Neuronal stem cell (in vitro differentiated cells): ENCODE measurements at regions not wholly inside any gene's neighbourhood (a gene's known extent, or its start where the extent isn't known, plus 50 kb on each side); places are given as distances from the start of the nearest gene placed in this dataset.

ENCODE experiments used
- DNase-seq: peaks from one replicate; pipeline ENCODE4 v3.0.0-alpha.2; 2013; ENCODE audit warnings: low spot score
- H2AFZ ChIP-seq: one replicate; pipeline ENCODE4 v1.6.1; 2013; ENCODE audit warnings: mild to moderate bottlenecking, low read length, inconsistent platforms
- H2AK5ac ChIP-seq: 2 replicates; pipeline ENCODE4 v1.6.1; 2013; ENCODE audit warnings: low read depth, mild to moderate bottlenecking, inconsistent platforms, low read length, moderate library complexity, mixed read lengths
- H2BK120ac ChIP-seq: 2 replicates; pipeline ENCODE4 v1.6.1; 2013; ENCODE audit warnings: low read depth, mild to moderate bottlenecking, inconsistent platforms, low read length, moderate library complexity, mixed read lengths
- H2BK12ac ChIP-seq: one replicate; pipeline ENCODE4 v1.6.1; 2013; ENCODE audit warnings: low read length, inconsistent platforms
- H2BK15ac ChIP-seq: 2 replicates; pipeline ENCODE4 v1.6.1; 2013; ENCODE audit warnings: mild to moderate bottlenecking, low read length, inconsistent platforms, mixed read lengths
- H2BK5ac ChIP-seq: one replicate; pipeline ENCODE4 v1.6.1; 2013; ENCODE audit warnings: inconsistent platforms, mild to moderate bottlenecking, low read length, moderate library complexity
- H3K14ac ChIP-seq: one replicate; pipeline ENCODE4 v1.6.1; 2013; ENCODE audit warnings: low read length, inconsistent platforms
- H3K18ac ChIP-seq: 2 replicates; pipeline ENCODE4 v1.6.1; 2013; ENCODE audit warnings: low read length, inconsistent platforms
- H3K23ac ChIP-seq: 2 replicates; pipeline ENCODE4 v1.6.1; 2013; ENCODE audit warnings: low read depth, mild to moderate bottlenecking, mixed read lengths, low read length, inconsistent platforms; ENCODE audit not compliant: poor library complexity
- H3K27ac ChIP-seq: replicated peaks from 3 replicates; pipeline ENCODE4 v1.5.1; 2013; ENCODE audit warnings: low read length, inconsistent platforms
- H3K27me3 ChIP-seq, 3 experiments: 2 replicates each; pipeline ENCODE4 v1.6.1; 2013; ENCODE audit warnings: low read length in 3 of 3, mild to moderate bottlenecking in 2 of 3, inconsistent platforms in 1 of 3, low read depth in 1 of 3, mixed read lengths in 1 of 3, moderate library complexity in 1 of 3; ENCODE audit not compliant: control insufficient read depth in 3 of 3, insufficient read depth in 3 of 3
- H3K36me3 ChIP-seq, 2 donors: replicated peaks in 1 of 2; 2 replicates each; pipeline ENCODE4 v1.6.1; 2013; ENCODE audit warnings: low read length in 2 of 2; ENCODE audit not compliant: control insufficient read depth in 2 of 2, insufficient read depth in 2 of 2
- H3K4ac ChIP-seq: 2 replicates; pipeline ENCODE4 v1.6.1; 2013; ENCODE audit warnings: inconsistent platforms, mild to moderate bottlenecking, low read length, moderate library complexity
- H3K4me1 ChIP-seq, 2 donors: 1 replicate in 1 of 2; 2 replicates in 1 of 2; pipeline ENCODE4 v1.6.1; 2013; ENCODE audit warnings: low read length in 2 of 2, low read depth in 1 of 2; ENCODE audit not compliant: control insufficient read depth in 2 of 2, insufficient read depth in 1 of 2
- H3K4me2 ChIP-seq: one replicate; pipeline ENCODE4 v1.6.1; 2013; ENCODE audit warnings: mild to moderate bottlenecking, low read length, inconsistent platforms; ENCODE audit not compliant: insufficient read depth, poor library complexity, severe bottlenecking
- H3K4me3 ChIP-seq, 2 donors: 2 replicates each; pipeline ENCODE4 v1.5.1; 2013; ENCODE audit warnings: low read length in 2 of 2, mild to moderate bottlenecking in 2 of 2, inconsistent platforms in 1 of 2, moderate library complexity in 1 of 2
- H3K79me1 ChIP-seq: one replicate; pipeline ENCODE4 v1.6.1; 2013; ENCODE audit warnings: low read depth, mild to moderate bottlenecking, inconsistent platforms, low read length, moderate library complexity
- H3K9ac ChIP-seq: one replicate; pipeline ENCODE4 v1.6.1; 2013; ENCODE audit warnings: mild to moderate bottlenecking, low read depth, low read length, inconsistent platforms; ENCODE audit not compliant: poor library complexity
- H3K9me3 ChIP-seq, 2 donors: replicated peaks in 1 of 2; 2 replicates each; pipeline versions ENCODE3 to v1.6.1; 2013; ENCODE audit warnings: low read length in 2 of 2, mild to moderate bottlenecking in 2 of 2, inconsistent platforms in 1 of 2, low read depth in 1 of 2, mixed read lengths in 1 of 2, moderate library complexity in 1 of 2; ENCODE audit not compliant: control insufficient read depth in 2 of 2, insufficient read depth in 1 of 2
- H4K8ac ChIP-seq: one replicate; pipeline ENCODE4 v1.6.1; 2013; ENCODE audit warnings: low read depth, mild to moderate bottlenecking, inconsistent platforms, low read length, moderate library complexity
- H4K91ac ChIP-seq: one replicate; pipeline ENCODE4 v1.6.1; 2013; ENCODE audit warnings: low read length, low read depth, mild to moderate bottlenecking, inconsistent platforms; ENCODE audit not compliant: poor library complexity
- WGBS, 2 donors: extraction: QIAGEN DNeasy Blood & Tissue Kit; methylation state at CpG; one replicate each; pipeline ENCODE4 v1.1.7; 2013; ENCODE audit warnings: missing lambda C conversion rate in 2 of 2, mixed read lengths in 1 of 2; ENCODE audit not compliant: insufficient read length in 2 of 2, insufficient replicate concordance in 1 of 2; ENCODE audit errors: extremely low coverage in 2 of 2; 5-methylcytosine and 5-hydroxymethylcytosine counted together

DNA sequence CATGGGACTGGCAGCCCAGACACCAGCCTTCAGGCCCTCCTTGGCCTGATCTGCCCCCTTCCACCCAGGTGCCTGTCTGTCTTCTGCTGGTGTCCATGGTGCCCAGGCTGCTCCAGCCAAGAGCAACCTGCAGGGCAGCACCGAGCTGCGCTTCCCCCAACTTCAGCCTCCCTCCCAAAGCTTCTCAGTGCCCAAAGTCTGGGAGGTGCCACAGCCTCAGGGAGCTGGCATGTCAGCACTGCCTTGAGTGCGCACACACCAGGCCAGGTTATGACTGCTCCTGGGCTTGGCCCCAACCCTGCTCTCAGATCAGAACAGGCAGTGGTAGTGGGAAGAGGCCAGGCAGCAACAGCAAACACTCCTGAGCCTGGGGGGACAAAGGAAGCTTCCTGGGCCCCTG is 304.6 kb upstream of the NRG3 start:
- H2BK15ac ChIP-seq, result no peak overlapping the region
- H3K9ac ChIP-seq, result no peak overlapping the region
- no peak overlapping the region for H2AFZ ChIP-seq
- no peak overlapping the region for H3K4ac ChIP-seq
- H3K18ac ChIP-seq, result peak overlapping the region; percentile 63
- peak overlapping the region; percentile 71 for H3K23ac ChIP-seq
- no CpG with 5 or more reads among the region's 3 CpGs for WGBS, 2 donors
- H3K27ac ChIP-seq, result no peak overlapping the region
- H4K8ac ChIP-seq, result no peak overlapping the region
- no peak overlapping the region for H3K4me2 ChIP-seq
- H2BK12ac ChIP-seq, result no peak overlapping the region
- no peak overlapping the region for H2AK5ac ChIP-seq
- H4K91ac ChIP-seq, result no peak overlapping the region
- peak overlapping the region; percentile 84 for H3K14ac ChIP-seq
- H3K79me1 ChIP-seq, result peaks cover 3% of the 10 kb centered on the region
- no peaks in the 10 kb centered on the region for H3K36me3 ChIP-seq
- no peaks in the 10 kb centered on the region for H3K27me3 ChIP-seq
- H3K9me3 ChIP-seq, result no peaks in the 10 kb centered on the region
- no peak overlapping the region for H3K4me3 ChIP-seq
- H3K4me1 ChIP-seq, result no peaks in the 10 kb centered on the region
- no peak overlapping the region for H2BK120ac ChIP-seq
- H2BK5ac ChIP-seq, result no peak overlapping the region
- DNase-seq, result no peak

DNA sequence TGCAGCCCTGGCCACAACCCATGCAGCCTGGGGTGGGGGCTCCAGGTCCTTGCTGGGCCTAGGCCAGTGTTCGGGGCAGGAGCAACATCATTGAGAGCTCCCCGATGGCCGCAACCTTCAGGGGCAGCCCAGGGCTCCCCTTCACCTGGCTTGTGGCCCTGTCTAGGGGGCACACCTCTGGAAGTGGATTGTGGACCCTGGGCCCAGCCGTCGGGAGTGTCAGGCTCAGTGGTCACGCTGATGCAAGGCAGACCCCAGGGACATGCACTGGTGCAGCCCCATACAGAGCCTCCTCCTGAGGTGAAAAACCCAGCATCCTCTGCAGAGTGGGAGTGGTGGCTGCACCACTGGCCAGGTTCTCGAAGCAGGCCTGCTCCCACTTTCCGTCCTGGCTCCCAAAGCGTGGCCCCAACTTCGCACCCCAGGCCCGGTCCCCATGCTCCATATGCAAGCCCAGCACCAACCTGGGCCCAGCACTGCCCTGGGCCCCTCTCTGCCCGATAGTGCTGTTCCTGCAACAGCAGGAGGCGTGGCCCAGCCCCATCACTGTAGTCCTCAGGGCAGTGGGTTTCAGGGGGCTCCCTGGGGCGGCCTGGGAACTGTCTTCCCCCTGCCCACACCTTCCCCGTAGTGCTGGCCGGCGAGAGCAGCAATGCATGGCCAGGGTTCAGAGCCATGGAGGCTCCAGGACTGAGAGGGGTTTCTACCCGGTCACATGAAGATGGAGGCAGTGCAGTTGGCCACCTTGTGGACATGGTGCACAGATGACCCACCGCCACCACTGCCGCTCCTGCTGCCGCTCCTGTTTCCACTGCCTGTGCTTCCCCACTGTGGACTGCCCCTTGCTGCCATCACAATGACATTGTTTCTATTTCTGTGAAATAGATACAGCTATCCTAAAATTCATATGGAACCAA is 303.9 kb upstream of the NRG3 start:
- Histone ChIP-seq H3K27me3 (no peaks in the 10 kb centered on the region), H2BK12ac (peak overlapping the region; percentile 54), H2BK5ac (peak overlapping the region; percentile 62), H3K79me1 (peaks cover 3% of the 10 kb centered on the region), H3K36me3 (no peaks in the 10 kb centered on the region), H3K4me2 (no peak overlapping the region), H4K91ac (no peak overlapping the region), H3K4me3 (no peak overlapping the region), H3K14ac (peak overlapping the region; percentile 51), H2BK120ac (no peak overlapping the region), H3K27ac (no peak overlapping the region), H2AK5ac (peak overlapping the region; percentile 74), H3K9ac (no peak overlapping the region), H3K9me3 (no peaks in the 10 kb centered on the region), H3K18ac (no peak overlapping the region), H4K8ac (no peak overlapping the region), H2AFZ (no peak overlapping the region), H3K23ac (peak overlapping the region; percentile 44), H3K4ac (no peak overlapping the region), H2BK15ac (no peak overlapping the region), H3K4me1 (no peaks in the 10 kb centered on the region)
- no peak for DNase-seq
- no CpG with 5 or more reads among the region's 21 CpGs for WGBS, 2 donors

DNA sequence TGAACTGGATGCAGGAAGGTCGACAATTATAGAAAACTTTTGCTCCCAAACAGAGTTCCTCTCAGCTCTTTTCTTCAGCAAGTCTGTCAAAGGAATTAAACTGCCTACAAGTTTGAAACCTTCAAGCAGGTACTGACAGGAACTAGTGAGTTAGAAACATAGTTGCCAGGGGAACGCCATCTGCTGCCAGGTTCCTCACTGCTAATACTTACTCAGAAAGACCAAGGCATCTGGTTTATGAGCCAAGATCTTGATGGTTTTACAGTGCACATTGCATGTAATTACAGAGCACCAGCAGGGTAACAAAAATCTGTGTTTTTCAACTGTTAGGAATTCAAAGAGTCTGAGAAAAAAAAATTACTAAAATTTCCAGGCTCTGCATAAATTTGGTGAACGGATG is 300.0 kb upstream of the NRG3 start:
- no peak overlapping the region for H3K4me2 ChIP-seq
- H4K91ac ChIP-seq, result no peak overlapping the region
- WGBS, 2 donors, result no CpG with 5 or more reads among the region's 3 CpGs
- no peak overlapping the region for H3K23ac ChIP-seq
- no peak overlapping the region for H3K27ac ChIP-seq
- no peak overlapping the region for H3K4ac ChIP-seq
- no peaks in the 10 kb centered on the region for H3K4me1 ChIP-seq
- no peak overlapping the region for H3K14ac ChIP-seq
- H3K36me3 ChIP-seq, result no peaks in the 10 kb centered on the region
- H4K8ac ChIP-seq, result no peak overlapping the region
- H3K79me1 ChIP-seq, result peaks cover 3% of the 10 kb centered on the region
- H2BK5ac ChIP-seq, result no peak overlapping the region
- no peak overlapping the region for H2AFZ ChIP-seq
- no peaks in the 10 kb centered on the region for H3K27me3 ChIP-seq
- H3K9me3 ChIP-seq, result no peaks in the 10 kb centered on the region
- DNase-seq, result no peak
- no peak overlapping the region for H2BK15ac ChIP-seq
- no peak overlapping the region for H3K4me3 ChIP-seq
- H3K18ac ChIP-seq, result no peak overlapping the region
- H2BK120ac ChIP-seq, result no peak overlapping the region
- no peak overlapping the region for H3K9ac ChIP-seq
- no peak overlapping the region for H2BK12ac ChIP-seq
- no peak overlapping the region for H2AK5ac ChIP-seq

DNA sequence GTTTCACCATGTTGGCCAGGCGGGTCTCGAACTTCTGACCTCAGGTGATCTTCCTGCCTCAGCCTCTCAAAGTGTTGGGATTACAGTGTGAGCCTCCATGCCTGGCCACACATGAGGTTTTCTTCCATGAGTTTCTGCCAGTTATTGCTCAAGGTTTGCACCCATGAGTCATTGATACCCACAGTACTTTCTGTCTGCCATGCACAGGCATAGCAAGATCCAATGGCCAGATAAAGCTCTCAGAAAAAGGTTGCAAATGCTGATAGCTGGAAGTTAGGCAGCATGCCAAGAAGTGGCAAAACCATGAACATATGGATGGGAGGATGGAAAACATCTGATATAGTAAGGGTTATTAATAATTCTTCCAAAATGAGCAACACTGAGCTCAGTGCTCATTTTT is 298.7 kb upstream of the NRG3 start:
- no peaks in the 10 kb centered on the region for H3K9me3 ChIP-seq
- no peak overlapping the region for H3K4me3 ChIP-seq
- no peak overlapping the region for H3K18ac ChIP-seq
- H3K4me1 ChIP-seq, result no peaks in the 10 kb centered on the region
- no peak overlapping the region for H3K14ac ChIP-seq
- H3K9ac ChIP-seq, result no peak overlapping the region
- no peaks in the 10 kb centered on the region for H3K27me3 ChIP-seq
- no CpG with 5 or more reads among the region's 2 CpGs for WGBS, 2 donors
- DNase-seq, result no peak
- H3K36me3 ChIP-seq, result no peaks in the 10 kb centered on the region
- no peak overlapping the region for H2BK15ac ChIP-seq
- no peak overlapping the region for H4K8ac ChIP-seq
- no peak overlapping the region for H2AK5ac ChIP-seq
- no peak overlapping the region for H2BK120ac ChIP-seq
- no peak overlapping the region for H2BK5ac ChIP-seq
- no peak overlapping the region for H3K23ac ChIP-seq
- no peak overlapping the region for H3K27ac ChIP-seq
- no peak overlapping the region for H4K91ac ChIP-seq
- H3K4me2 ChIP-seq, result no peak overlapping the region
- no peak overlapping the region for H3K4ac ChIP-seq
- H2AFZ ChIP-seq, result no peak overlapping the region
- H3K79me1 ChIP-seq, result no peaks in the 10 kb centered on the region
- no peak overlapping the region for H2BK12ac ChIP-seq
